Activated CD8-positive, alpha-beta T cell treated with anti-CD3 and anti-CD28 coated beads for 36 hours (primary cell): ENCODE measurements at regions not wholly inside any gene's neighbourhood (a gene's known extent, or its start where the extent isn't known, plus 50 kb on each side); places are given as distances from the start of the nearest gene placed in this dataset.

Experiments used
- ATAC-seq: fragments of 200-7000 bp; cut with Tn5 transposase; one replicate; pipeline ENCODE4 v1.10.0; 2021; ENCODE audit warnings: mild to moderate bottlenecking, moderate library complexity
- CTCF ChIA-PET: fragments of 350-600 bp; sonication (Branson Sonifier 250); formaldehyde crosslinking; loops from one replicate; lab custom pipeline; 2021; ENCODE audit warnings: antibody characterized with exemption; lab: Charles Lee
- POLR2A ChIA-PET: fragments of 350-600 bp; sonication (Branson Sonifier 250); formaldehyde crosslinking; loops from one replicate; lab custom pipeline; 2021; ENCODE audit warnings: antibody characterized with exemption; lab: Charles Lee
- DNase-seq: peaks from one replicate; pipeline ENCODE4 v3.0.0-alpha.2; 2020
- H3K27ac Mint-ChIP-seq: one replicate; pipeline ENCODE4 v1.8.0; 2021; ENCODE audit warnings: mild to moderate bottlenecking, mixed read lengths
- H3K27me3 Mint-ChIP-seq: one replicate; pipeline ENCODE4 v1.8.0; 2021; ENCODE audit warnings: mixed read lengths
- H3K36me3 Mint-ChIP-seq: one replicate; pipeline ENCODE4 v1.8.0; 2021; ENCODE audit warnings: low read depth, mixed read lengths
- H3K4me1 Mint-ChIP-seq: one replicate; pipeline ENCODE4 v1.8.0; 2021; ENCODE audit warnings: low read depth, mixed read lengths
- H3K4me3 Mint-ChIP-seq: one replicate; pipeline ENCODE4 v1.8.0; 2021; ENCODE audit warnings: mild to moderate bottlenecking, moderate library complexity, mixed read lengths
- H3K9me3 Mint-ChIP-seq: one replicate; pipeline ENCODE4 v1.8.0; 2021; ENCODE audit warnings: mixed read lengths
- intact Hi-C: fragments of 100-400 bp; cut with micrococcal nuclease; formaldehyde crosslinking; loops from one replicate; pipeline ENCODE4 v1.10.0; 2022
- TF ChIP-seq, protein P1 (sequence below): fragments of 200-600 bp; IDR thresholded peaks from one replicate; pipeline ENCODE4 v1.8.0; 2022; ENCODE audit warnings: antibody characterized with exemption, mild to moderate bottlenecking

DNA sequence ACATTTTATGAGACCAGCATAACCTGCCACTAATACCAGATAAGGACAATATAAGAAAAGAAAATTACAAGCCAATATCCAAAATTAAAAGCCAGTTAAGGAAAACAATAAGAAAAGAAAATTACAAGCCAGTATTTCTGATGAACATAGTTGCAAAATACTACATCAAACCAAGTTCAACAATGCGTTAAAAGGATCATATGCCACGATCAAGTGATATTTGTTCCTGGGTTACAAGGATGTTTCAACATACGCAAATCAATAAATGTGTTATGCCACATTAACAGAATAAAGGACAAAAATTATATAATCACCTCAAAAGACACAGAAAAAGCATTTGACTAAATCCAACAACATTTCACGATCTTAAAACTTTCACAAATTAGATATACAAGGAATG, 431.9 kb downstream of the ELAVL2 start:
- H3K27me3 Mint-ChIP-seq = no peaks in the 10 kb centered on the region
- ATAC-seq (no peak), DNase-seq (no peak)
- TF ChIP-seq, protein P1, sequence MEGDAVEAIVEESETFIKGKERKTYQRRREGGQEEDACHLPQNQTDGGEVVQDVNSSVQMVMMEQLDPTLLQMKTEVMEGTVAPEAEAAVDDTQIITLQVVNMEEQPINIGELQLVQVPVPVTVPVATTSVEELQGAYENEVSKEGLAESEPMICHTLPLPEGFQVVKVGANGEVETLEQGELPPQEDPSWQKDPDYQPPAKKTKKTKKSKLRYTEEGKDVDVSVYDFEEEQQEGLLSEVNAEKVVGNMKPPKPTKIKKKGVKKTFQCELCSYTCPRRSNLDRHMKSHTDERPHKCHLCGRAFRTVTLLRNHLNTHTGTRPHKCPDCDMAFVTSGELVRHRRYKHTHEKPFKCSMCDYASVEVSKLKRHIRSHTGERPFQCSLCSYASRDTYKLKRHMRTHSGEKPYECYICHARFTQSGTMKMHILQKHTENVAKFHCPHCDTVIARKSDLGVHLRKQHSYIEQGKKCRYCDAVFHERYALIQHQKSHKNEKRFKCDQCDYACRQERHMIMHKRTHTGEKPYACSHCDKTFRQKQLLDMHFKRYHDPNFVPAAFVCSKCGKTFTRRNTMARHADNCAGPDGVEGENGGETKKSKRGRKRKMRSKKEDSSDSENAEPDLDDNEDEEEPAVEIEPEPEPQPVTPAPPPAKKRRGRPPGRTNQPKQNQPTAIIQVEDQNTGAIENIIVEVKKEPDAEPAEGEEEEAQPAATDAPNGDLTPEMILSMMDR = no peak
- CTCF ChIA-PET = no interaction called here
- no peak overlapping the region for H3K4me3 Mint-ChIP-seq
- H3K9me3 Mint-ChIP-seq = peaks cover 15% of the 10 kb centered on the region
- H3K4me1 Mint-ChIP-seq = no peaks in the 10 kb centered on the region
- H3K27ac Mint-ChIP-seq = no peak overlapping the region
- POLR2A ChIA-PET = no interaction called here
- H3K36me3 Mint-ChIP-seq = no peaks in the 10 kb centered on the region
- intact Hi-C loops = no loop called here

DNA sequence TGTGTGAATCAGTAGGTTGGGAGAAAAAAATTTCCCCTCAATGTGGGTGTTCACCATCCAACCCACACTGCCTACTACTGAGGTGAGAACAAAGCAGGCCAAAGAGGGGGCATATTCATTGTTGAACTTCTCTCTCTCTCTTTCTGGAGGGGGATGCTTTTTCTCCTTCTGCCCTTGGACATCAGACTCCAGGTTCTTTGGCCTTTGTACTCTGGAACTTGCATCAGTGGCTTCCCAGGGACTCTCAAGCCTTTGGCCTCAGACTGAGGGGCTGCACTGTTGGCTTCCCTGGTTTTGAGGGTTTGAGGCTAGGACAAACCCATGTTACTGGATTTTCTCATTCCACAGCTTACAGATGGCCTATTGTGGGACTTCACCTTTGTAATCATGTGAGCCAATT, 417.2 kb downstream of the ELAVL2 start:
- intact Hi-C loops = no loop called here
- no peak overlapping the region for H3K4me3 Mint-ChIP-seq
- ATAC-seq (no peak), DNase-seq (no peak)
- ChIA-PET CTCF (no interaction called here), POLR2A (no interaction called here)
- no peaks in the 10 kb centered on the region for H3K36me3 Mint-ChIP-seq
- H3K27ac Mint-ChIP-seq = no peak overlapping the region
- no peaks in the 10 kb centered on the region for H3K27me3 Mint-ChIP-seq
- H3K4me1 Mint-ChIP-seq = no peaks in the 10 kb centered on the region
- H3K9me3 Mint-ChIP-seq = peaks cover 7% of the 10 kb centered on the region
- TF ChIP-seq, protein P1 = no peak

DNA sequence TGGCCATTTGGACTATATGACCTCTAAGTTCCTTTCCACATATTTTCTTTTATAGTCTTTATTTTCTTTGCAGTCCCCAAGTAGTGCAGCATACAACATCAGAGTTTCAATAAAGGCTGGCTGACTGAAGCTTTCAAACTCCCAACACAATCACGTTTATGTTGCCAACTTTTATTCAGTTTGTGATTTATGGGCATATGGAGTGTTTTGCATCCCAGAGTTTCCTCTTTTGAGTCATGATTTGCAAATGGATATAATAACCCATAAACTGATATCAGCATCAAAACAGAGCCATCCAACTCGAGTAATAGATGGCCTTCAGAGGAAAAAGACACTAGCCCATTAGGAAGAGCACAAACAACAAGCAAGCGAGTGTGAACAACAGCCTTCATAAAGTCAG, 414.0 kb downstream of the ELAVL2 start:
- H3K27me3 Mint-ChIP-seq = no peaks in the 10 kb centered on the region
- TF ChIP-seq, protein P1 = no peak
- DNase-seq = no peak
- peaks cover 7% of the 10 kb centered on the region for H3K9me3 Mint-ChIP-seq
- no peak overlapping the region for H3K4me3 Mint-ChIP-seq
- ATAC-seq = no peak
- ChIA-PET POLR2A (no interaction called here), CTCF (no interaction called here)
- H3K4me1 Mint-ChIP-seq = no peaks in the 10 kb centered on the region
- no peak overlapping the region for H3K27ac Mint-ChIP-seq
- intact Hi-C loops = no loop called here
- no peaks in the 10 kb centered on the region for H3K36me3 Mint-ChIP-seq

DNA sequence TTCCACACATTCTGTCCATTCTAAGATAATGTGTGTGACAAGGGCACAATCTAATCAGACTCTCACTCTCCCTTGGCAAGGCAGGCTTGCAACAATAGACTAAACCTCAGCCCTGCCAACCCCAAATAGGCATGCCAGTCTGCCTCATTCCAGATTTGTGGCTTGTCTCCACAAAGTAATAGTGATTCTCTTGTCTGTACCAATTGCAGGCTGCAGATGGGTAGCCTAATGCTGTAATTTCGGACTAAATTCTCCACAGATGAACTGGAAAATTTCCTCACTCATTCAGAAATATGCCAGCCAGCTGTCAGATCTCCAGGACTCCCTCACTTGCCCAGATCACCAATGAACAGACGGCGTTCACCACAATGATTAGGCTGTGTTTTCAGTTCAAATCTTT, 413.6 kb downstream of the ELAVL2 start:
- Mint-ChIP-seq H3K27me3 (no peaks in the 10 kb centered on the region), H3K4me1 (no peaks in the 10 kb centered on the region), H3K36me3 (no peaks in the 10 kb centered on the region), H3K4me3 (no peak overlapping the region), H3K27ac (no peak overlapping the region), H3K9me3 (peaks cover 7% of the 10 kb centered on the region)
- intact Hi-C loops = no loop called here
- TF ChIP-seq, protein P1 = no peak
- no peak for ATAC-seq
- no peak for DNase-seq
- CTCF ChIA-PET = no interaction called here
- POLR2A ChIA-PET = no interaction called here

DNA sequence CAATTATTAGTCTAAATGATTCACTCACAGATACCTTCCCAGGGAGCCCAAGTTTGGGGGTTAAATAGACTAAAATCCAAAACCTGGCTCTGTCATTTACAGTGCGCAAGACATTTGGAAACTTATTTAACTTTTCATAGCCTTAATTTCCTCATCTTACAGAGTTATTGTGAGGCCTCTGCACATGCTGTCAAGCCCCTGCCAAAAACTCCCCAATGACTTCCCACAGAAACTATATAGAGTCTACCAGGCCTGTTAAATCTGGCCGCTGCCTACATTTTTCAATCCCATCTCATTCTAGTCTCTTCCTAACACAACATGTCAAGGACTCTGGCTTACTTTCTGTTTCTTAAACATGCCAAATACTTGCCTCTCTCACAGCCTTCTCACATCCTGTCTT, 412.5 kb downstream of the ELAVL2 start:
- Mint-ChIP-seq H3K4me3 (no peak overlapping the region), H3K27me3 (no peaks in the 10 kb centered on the region), H3K4me1 (no peaks in the 10 kb centered on the region), H3K27ac (no peak overlapping the region), H3K9me3 (peaks cover 7% of the 10 kb centered on the region), H3K36me3 (no peaks in the 10 kb centered on the region)
- TF ChIP-seq, protein P1 = no peak
- POLR2A ChIA-PET = no interaction called here
- CTCF ChIA-PET = no interaction called here
- DNase-seq = no peak
- intact Hi-C loops = no loop called here
- ATAC-seq = no peak
